KMS-11 (cell line): ENCODE measurements at regions not wholly inside any gene's neighbourhood (a gene's known extent, or its start where the extent isn't known, plus 50 kb on each side); places are given as distances from the start of the nearest gene placed in this dataset.

Source experiments
- H2AFZ ChIP-seq: fragments of 200-600 bp; sonication (generic); 2 replicates; pipeline ENCODE4 v1.6.1; 2016; ENCODE audit warnings: antibody characterized with exemption, mixed run types, low read depth
- H3K27ac ChIP-seq: fragments of 200-600 bp; sonication (generic); 2 replicates; pipeline ENCODE4 v1.6.1; 2016; ENCODE audit warnings: mild to moderate bottlenecking, mixed run types
- H3K27me3 ChIP-seq: fragments of 200-600 bp; sonication (generic); 2 replicates; pipeline ENCODE4 v1.6.1; 2017; ENCODE audit warnings: mild to moderate bottlenecking, low read depth, mixed run types, moderate library complexity; ENCODE audit not compliant: insufficient read depth
- H3K36me3 ChIP-seq: fragments of 200-600 bp; sonication (generic); 2 replicates; pipeline ENCODE4 v1.6.1; 2017; ENCODE audit warnings: mild to moderate bottlenecking, mixed run types; ENCODE audit not compliant: insufficient read depth
- H3K4me1 ChIP-seq: fragments of 200-600 bp; sonication (generic); 2 replicates; pipeline ENCODE4 v1.6.1; 2016; ENCODE audit warnings: mild to moderate bottlenecking, low read depth, mixed run types; ENCODE audit not compliant: poor library complexity, severe bottlenecking
- H3K4me2 ChIP-seq: fragments of 200-600 bp; sonication (generic); 2 replicates; pipeline ENCODE4 v1.7.0; 2016; ENCODE audit warnings: mild to moderate bottlenecking, mixed run types
- H3K4me3 ChIP-seq: fragments of 200-600 bp; sonication (generic); IDR thresholded peaks from 2 replicates; pipeline ENCODE4 v1.6.1; 2017; ENCODE audit warnings: low read depth, low read length, mixed read lengths; ENCODE audit not compliant: insufficient read depth
- H3K79me2 ChIP-seq: fragments of 200-600 bp; sonication (generic); 2 replicates; pipeline ENCODE4 v1.6.1; 2016; ENCODE audit warnings: low read depth, mixed run types; ENCODE audit not compliant: insufficient read depth
- H3K9ac ChIP-seq: fragments of 200-600 bp; sonication (generic); 2 replicates; pipeline ENCODE4 v1.6.1; 2016; ENCODE audit warnings: mild to moderate bottlenecking, mixed run types
- H4K20me1 ChIP-seq: fragments of 200-600 bp; sonication (generic); 2 replicates; pipeline ENCODE4 v1.6.1; 2016; ENCODE audit warnings: mild to moderate bottlenecking, mixed run types; ENCODE audit not compliant: insufficient read depth
- TF ChIP-seq, protein P1 (sequence below): fragments of 200-600 bp; sonication (generic); conservative IDR thresholded peaks from 2 replicates; pipeline ENCODE4 v1.6.1; 2017; ENCODE audit warnings: low read depth, mild to moderate bottlenecking, antibody characterized with exemption, low read length, moderate library complexity, mixed read lengths

DNA sequence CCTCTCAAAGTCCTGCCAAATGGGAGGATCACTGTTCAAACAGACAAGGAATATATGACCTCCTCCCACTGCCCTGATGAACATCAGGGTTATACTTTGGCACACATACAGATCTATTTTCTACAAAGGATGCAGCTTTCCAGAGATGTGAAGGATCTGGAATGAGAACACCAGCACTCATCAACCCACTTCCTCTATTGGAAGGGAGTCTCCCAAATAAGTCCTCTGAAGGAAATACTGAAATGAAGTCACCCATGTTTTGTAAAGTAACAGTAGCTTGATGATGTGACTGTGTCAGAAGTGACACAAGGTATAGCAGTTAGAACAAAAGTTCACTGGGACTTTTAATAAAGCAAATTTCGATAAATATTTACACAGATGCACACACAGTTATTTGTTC lies 104.9 kb downstream of the OGFRL1 start:
- Histone ChIP-seq H2AFZ (no peak overlapping the region), H3K36me3 (no peaks in the 10 kb centered on the region), H3K9ac (no peak overlapping the region), H3K79me2 (no peaks in the 10 kb centered on the region), H3K4me1 (no peaks in the 10 kb centered on the region), H3K27ac (no peak overlapping the region), H3K4me2 (no peak overlapping the region), H4K20me1 (no peaks in the 10 kb centered on the region), H3K27me3 (no peaks in the 10 kb centered on the region), H3K4me3 (no peak overlapping the region)
- TF ChIP-seq, protein P1, sequence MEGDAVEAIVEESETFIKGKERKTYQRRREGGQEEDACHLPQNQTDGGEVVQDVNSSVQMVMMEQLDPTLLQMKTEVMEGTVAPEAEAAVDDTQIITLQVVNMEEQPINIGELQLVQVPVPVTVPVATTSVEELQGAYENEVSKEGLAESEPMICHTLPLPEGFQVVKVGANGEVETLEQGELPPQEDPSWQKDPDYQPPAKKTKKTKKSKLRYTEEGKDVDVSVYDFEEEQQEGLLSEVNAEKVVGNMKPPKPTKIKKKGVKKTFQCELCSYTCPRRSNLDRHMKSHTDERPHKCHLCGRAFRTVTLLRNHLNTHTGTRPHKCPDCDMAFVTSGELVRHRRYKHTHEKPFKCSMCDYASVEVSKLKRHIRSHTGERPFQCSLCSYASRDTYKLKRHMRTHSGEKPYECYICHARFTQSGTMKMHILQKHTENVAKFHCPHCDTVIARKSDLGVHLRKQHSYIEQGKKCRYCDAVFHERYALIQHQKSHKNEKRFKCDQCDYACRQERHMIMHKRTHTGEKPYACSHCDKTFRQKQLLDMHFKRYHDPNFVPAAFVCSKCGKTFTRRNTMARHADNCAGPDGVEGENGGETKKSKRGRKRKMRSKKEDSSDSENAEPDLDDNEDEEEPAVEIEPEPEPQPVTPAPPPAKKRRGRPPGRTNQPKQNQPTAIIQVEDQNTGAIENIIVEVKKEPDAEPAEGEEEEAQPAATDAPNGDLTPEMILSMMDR, result no peak

DNA sequence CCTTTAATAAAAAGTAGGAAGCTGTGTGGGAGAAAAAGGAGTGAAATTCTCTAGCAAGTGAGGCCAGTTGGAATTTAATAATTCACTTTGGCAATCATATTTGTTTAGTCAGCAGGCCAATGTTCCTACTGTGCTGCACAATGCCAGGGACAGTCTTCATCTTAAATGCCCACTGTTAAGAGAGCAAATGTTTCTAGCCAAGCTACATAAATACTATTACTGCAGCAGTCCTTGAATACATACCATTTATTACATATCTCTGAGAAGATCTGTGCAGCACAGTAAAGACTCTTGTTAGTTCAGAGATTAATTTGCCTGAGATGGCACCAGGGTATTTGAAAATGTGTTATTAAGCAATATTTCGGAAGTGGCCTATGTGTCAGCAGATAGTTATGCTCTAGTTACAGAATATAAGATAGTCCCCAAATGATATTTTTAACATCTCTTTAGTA lies 105.4 kb downstream of the OGFRL1 start:
- no peaks in the 10 kb centered on the region for H3K27me3 ChIP-seq
- TF ChIP-seq, protein P1, result no peak
- H3K36me3 ChIP-seq, result no peaks in the 10 kb centered on the region
- no peak overlapping the region for H3K4me2 ChIP-seq
- H3K4me3 ChIP-seq, result no peak overlapping the region
- no peaks in the 10 kb centered on the region for H3K4me1 ChIP-seq
- no peak overlapping the region for H3K27ac ChIP-seq
- no peaks in the 10 kb centered on the region for H4K20me1 ChIP-seq
- no peak overlapping the region for H2AFZ ChIP-seq
- no peaks in the 10 kb centered on the region for H3K79me2 ChIP-seq
- H3K9ac ChIP-seq, result no peak overlapping the region

DNA sequence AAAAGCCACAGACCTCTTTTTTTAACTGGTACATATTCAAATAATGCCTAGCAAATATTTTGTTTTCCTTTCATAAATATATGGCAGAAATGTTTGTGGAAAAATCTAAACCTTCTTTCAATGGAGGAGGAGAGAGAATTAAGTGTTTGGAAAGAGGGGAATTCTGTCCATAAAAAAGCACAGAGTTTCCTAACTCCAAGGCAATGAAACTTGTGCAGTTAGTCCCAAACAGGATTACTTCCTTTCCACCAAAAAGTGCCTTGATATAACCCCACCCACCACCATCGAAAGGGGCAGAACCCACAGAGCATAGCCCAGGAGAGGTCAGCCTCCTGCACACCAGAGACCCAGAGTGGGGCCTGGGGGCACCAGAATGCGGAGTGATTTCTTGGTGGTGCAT lies 106.3 kb downstream of the OGFRL1 start:
- Histone ChIP-seq H3K4me2 (no peak overlapping the region), H3K27ac (no peak overlapping the region), H3K4me1 (no peaks in the 10 kb centered on the region), H2AFZ (no peak overlapping the region), H3K4me3 (no peak overlapping the region), H3K79me2 (no peaks in the 10 kb centered on the region), H3K27me3 (no peaks in the 10 kb centered on the region), H4K20me1 (no peaks in the 10 kb centered on the region), H3K36me3 (no peaks in the 10 kb centered on the region), H3K9ac (no peak overlapping the region)
- TF ChIP-seq, protein P1, result no peak

DNA sequence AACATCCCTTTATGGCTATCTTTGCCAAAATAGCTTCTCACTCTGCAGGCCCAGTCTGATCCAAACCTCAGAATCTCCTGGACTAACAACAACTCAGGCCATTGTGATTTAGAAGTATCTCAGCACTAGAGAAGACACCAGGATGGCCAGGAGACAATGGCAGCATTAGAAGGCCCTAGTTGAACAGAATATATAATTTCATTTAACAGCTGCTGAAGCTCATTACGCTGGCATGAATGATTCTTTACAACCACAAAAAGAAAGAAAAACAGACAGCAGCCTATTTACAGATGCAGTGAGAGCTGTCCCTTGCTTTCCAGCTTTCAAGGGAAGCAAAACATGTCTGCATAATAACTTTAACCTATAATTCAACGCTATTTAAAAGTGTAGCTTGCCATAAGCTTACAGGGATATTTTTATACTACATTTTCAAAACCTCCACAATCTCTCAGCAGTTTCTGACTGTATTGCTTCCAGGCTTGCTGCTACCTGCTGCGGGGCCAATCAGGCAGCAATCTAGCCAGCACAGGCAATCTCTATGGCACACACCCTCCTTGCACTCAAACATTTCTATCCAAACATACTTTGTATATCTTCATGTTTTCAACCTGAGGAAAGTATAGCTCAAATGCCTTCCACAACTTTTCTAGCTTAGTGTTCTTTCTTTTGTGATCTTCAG lies 107.3 kb downstream of the OGFRL1 start:
- Histone ChIP-seq H4K20me1 (no peaks in the 10 kb centered on the region), H3K9ac (no peak overlapping the region), H3K36me3 (no peaks in the 10 kb centered on the region), H3K27ac (no peak overlapping the region), H3K27me3 (no peaks in the 10 kb centered on the region), H3K4me1 (no peaks in the 10 kb centered on the region), H2AFZ (no peak overlapping the region), H3K4me2 (no peak overlapping the region), H3K4me3 (no peak overlapping the region), H3K79me2 (no peaks in the 10 kb centered on the region)
- TF ChIP-seq, protein P1, result no peak
